HG03439 (cell line): ENCODE measurements at regions not wholly inside any gene's neighbourhood (a gene's known extent, or its start where the extent isn't known, plus 50 kb on each side); places are given as distances from the start of the nearest gene placed in this dataset.
"Not testable (repeated sequence)": the region's sequence is repeated elsewhere in the genome, so short reads cannot be mapped to it uniquely, and the experiment has no call there.

ENCODE experiments used
- ATAC-seq: cut with Tn5 transposase; IDR thresholded peaks from one replicate; pipeline ENCODE4 v1.9.1; 2021; ENCODE audit warnings: mild to moderate bottlenecking, moderate library complexity; ENCODE audit not compliant: unreplicated experiment

DNA sequence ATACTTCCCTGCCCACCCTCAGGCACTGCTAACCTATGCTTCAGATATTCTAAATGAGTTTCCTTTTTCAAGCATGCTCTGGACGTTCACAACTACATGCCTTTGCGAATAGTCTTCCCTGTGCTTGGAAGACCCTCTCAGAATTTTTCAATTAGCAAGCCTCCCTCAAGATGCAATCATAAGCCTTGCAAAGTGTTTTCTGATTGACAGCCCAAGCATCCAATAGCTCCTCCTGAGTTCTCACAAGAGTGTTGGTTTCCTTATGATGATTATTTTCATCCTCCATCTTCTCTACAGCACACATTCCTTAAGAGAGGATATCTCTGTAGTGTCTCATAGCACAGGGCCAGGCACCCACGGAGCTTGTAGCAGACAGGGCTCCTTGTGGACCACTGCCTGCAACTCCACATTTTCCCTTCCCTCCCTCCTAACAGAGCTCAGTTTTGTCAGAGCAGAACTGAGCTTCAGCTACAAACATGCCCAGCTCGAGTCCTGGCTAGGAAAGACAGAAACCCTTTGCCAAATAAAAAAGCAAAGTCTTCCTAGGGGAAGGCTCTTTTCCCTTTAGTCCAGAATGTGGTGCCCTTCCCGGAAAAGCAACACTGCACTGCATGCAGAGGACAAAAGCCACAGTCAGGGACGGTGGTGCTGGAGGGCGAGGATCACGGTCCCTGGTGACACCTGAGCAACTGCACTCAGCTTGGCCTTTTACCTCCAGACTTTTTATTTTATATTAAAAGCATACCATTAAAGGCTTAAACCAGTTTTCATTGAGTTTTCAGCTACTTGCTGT lies 819.8 kb upstream of the ID2 start:
- ATAC-seq: no peak

DNA sequence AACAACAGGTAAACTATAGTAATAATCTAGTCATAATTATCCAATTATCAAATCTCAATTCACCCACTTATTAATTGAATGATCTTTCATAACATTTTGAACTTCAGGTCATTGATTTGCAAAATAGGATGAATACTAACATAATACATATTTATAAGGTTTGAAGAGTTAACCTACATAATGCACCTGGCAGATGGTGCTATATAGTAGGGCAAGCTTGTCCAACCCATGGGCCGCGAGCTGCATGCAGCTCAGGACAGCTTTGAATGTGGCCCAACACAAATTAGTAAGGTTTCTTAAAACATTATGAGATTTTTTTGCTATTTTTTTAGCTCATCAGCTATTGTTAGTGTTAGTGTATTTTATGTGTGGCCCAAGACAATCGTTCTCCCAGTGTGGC lies 815.8 kb upstream of the ID2 start:
- no peak for ATAC-seq

GRCh38 chr2:7866825-7867224 lies 815.0 kb upstream of the ID2 start:
- no peak for ATAC-seq

GRCh38 chr2:7867867-7868266 lies 814.0 kb upstream of the ID2 start:
- ATAC-seq: no peak

DNA sequence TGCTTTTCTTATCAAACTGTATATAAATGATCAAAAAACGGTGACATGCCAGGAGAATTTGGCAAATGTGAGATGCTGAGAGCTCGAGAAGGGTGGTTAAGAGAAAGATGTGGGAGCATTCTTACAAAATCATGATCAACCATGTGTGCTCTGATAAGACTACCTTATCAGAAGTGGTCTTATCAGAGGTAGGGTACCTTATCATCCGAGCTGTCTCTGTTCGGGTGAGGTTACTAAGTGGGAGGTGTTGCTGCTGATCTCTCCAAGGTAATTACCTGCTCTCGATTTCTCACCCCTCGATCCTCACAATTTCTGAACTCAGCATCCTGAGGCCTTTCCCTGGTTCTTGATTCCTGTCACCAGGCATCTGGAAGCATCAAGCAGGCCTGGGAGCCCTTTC lies 813.0 kb upstream of the ID2 start:
- ATAC-seq: no peak

- not testable (repeated sequence) for ATAC-seq
Measured at GRCh38 chr2:7876445-7876844, 805.4 kb upstream of the ID2 start.

DNA sequence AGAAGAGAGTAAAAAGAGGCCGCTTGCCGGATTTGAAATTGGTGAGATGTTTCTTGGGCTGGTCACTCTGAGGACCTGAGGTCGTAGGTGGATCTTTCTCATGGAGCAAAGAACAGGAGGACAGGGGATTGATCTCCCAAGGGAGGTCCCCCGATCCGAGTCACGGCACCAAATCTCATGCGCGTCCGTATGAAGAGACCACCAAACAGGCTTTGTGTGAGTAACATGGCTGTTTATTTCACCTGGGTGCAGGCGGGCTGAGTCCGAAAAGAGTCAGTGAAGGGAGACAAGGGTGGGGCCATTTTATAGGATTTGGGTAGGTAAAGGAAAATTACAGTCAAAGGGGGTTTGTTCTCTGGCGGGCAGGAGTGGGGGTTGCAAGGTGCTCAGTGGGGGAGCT lies 803.6 kb upstream of the ID2 start:
- not testable (repeated sequence) for ATAC-seq

DNA sequence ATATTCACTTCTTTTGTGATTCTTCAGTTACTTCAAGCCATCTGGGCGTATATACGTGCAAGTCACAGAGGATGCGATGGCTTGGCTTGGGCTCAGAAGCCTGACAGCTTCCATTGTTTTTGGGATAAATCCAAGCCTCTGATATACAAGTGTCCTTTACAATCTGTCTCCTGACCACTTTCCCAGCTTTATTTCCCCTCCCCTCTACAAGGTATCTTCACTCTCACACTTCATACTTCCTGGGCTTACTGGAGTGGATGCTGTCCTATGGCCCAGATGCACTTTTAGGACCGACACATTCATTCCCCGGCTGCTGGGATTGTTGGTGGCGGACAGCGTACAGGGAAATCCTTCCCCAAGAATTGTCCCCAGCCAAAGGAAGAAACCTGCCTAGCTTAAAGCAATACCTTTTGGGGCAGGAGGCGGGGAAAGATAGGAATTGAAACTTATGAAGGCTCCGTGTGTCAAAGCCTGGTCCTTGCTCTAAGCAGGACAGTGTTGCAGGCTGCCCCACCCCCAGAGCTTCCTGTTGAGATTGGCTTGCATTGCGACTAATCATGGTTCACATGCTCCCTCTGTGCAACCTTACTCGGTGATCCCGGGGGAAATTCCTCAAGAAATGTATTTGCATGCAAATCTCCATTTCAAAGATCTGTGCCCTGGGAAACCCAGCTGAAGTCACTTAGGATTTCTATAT lies 802.9 kb upstream of the ID2 start:
- no peak for ATAC-seq

GRCh38 chr2:7879483-7879835 lies 802.4 kb upstream of the ID2 start:
- no peak for ATAC-seq

- no peak for ATAC-seq
Measured at GRCh38 chr2:7880126-7880525, 801.7 kb upstream of the ID2 start.

- ATAC-seq: no peak
Measured at GRCh38 chr2:7880566-7880965, 801.3 kb upstream of the ID2 start.

- no peak for ATAC-seq
Measured at GRCh38 chr2:7881063-7881462, 800.8 kb upstream of the ID2 start.

GRCh38 chr2:7881466-7881865 lies 800.4 kb upstream of the ID2 start:
- no peak for ATAC-seq

DNA sequence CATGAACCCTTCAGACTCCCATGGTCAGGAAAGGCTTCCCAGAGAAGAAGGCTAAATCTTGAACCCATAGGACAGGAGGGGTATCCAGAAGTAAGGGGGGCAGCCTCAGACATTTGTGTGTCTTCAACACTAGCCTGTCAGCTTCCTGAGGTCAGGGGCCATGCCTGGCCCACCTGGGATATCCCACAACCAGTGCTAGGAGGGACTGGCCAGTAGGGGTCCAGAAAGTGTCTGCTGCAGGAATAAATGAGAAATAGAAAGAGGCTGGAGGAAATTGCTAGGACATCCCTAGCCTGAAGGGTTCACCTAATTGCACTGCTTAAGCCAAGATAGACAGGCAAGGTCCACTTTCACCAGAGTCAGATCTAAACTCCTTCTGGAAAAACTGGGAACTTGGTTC lies 799.6 kb upstream of the ID2 start:
- no peak for ATAC-seq

GRCh38 chr2:7884338-7884737 lies 797.5 kb upstream of the ID2 start:
- no peak for ATAC-seq

GRCh38 chr2:7886666-7887065 lies 795.2 kb upstream of the ID2 start:
- ATAC-seq: no peak

GRCh38 chr2:7887441-7887840 lies 794.4 kb upstream of the ID2 start:
- no peak for ATAC-seq

DNA sequence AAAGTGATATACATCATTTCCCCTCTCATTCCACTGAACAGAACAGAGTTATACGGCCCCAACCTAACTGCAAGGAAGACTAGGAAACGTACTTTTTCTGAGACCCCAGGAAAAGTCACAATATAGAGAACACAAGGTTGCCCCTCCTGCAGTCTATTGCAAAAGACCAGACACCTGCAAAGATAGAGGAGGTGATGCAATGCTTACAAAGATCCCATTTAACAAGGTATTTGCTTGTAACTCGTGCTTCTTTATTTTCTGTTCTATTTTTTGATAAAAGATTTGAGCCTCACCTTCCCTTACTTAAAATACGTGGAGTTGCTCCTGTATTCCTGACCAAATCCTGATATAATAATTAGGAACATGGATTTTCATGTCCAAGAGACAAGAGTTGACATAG lies 793.0 kb upstream of the ID2 start:
- no peak for ATAC-seq

GRCh38 chr2:7891312-7891711 lies 790.5 kb upstream of the ID2 start:
- no peak for ATAC-seq

GRCh38 chr2:7895289-7895688 lies 786.6 kb upstream of the ID2 start:
- no peak for ATAC-seq

- ATAC-seq: no peak
Measured at GRCh38 chr2:7896940-7897487, 784.8 kb upstream of the ID2 start.

GRCh38 chr2:7899241-7899640 lies 782.6 kb upstream of the ID2 start:
- ATAC-seq: no peak
